Upper lobe of right lung (tissue), 1 donor: ENCODE measurements at regions not wholly inside any gene's neighbourhood (a gene's known extent, or its start where the extent isn't known, plus 50 kb on each side); places are given as distances from the start of the nearest gene placed in this dataset.

Experiments used
- ATAC-seq: fragments of 200-7000 bp; cut with Tn5 transposase; one replicate; pipeline ENCODE4 v1.9.1; 2020; ENCODE audit warnings: mild to moderate bottlenecking, moderate library complexity
- DNase-seq: peaks from one replicate; pipeline ENCODE4 v3.0.0-alpha.2; 2020
- H3K27ac ChIP-seq: fragments of 200-600 bp; one replicate; pipeline ENCODE4 v1.8.0; 2022
- H3K27me3 ChIP-seq: fragments of 200-600 bp; one replicate; pipeline ENCODE4 v1.8.0; 2022; ENCODE audit warnings: mild to moderate bottlenecking
- H3K36me3 ChIP-seq: fragments of 200-600 bp; one replicate; pipeline ENCODE4 v1.8.0; 2022
- H3K4me1 ChIP-seq: fragments of 200-600 bp; one replicate; pipeline ENCODE4 v1.8.0; 2022
- H3K4me3 ChIP-seq: fragments of 200-600 bp; one replicate; pipeline ENCODE4 v1.8.0; 2022; ENCODE audit warnings: mild to moderate bottlenecking
- H3K9me3 ChIP-seq: fragments of 200-600 bp; one replicate; pipeline ENCODE4 v1.8.0; 2022
- CTCF ChIP-seq: fragments of 200-600 bp; IDR thresholded peaks from one replicate; pipeline ENCODE4 v1.8.0; 2022; ENCODE audit warnings: antibody characterized with exemption
- intact Hi-C: fragments of 100-400 bp; cut with DNase I; formaldehyde crosslinking; loops from one replicate; pipeline ENCODE4 v1.11.0; 2022
- donor health status: DM: no; HTN: yes; CAD: no; lungs with severe emphysema.

- H3K4me3 ChIP-seq = no peak overlapping the region
- TF ChIP-seq CTCF = no peak
- H3K27me3 ChIP-seq = no peaks in the 10 kb centered on the region
- H3K9me3 ChIP-seq = no peaks in the 10 kb centered on the region
- peaks cover 10% of the 10 kb centered on the region for H3K4me1 ChIP-seq
- DNase-seq (no peak), ATAC-seq (no peak)
- intact Hi-C loops = no loop called here
- peaks cover 12% of the 10 kb centered on the region for H3K36me3 ChIP-seq
- H3K27ac ChIP-seq = no peak overlapping the region
Observed at GRCh38 chr1:184824691-184825323, 70.1 kb upstream of the EDEM3 start.

- DNase-seq = no peak
- peaks cover 10% of the 10 kb centered on the region for H3K4me1 ChIP-seq
- H3K9me3 ChIP-seq = no peaks in the 10 kb centered on the region
- no peaks in the 10 kb centered on the region for H3K27me3 ChIP-seq
- intact Hi-C loops = no loop called here
- ATAC-seq = no peak
- no peak for TF ChIP-seq CTCF
- peaks cover 12% of the 10 kb centered on the region for H3K36me3 ChIP-seq
- H3K4me3 ChIP-seq = no peak overlapping the region
- no peak overlapping the region for H3K27ac ChIP-seq
Observed at GRCh38 chr1:184823080-184823479, 68.4 kb upstream of the EDEM3 start.

- Histone ChIP-seq H3K4me3 (no peak overlapping the region), H3K36me3 (peaks cover 12% of the 10 kb centered on the region), H3K27me3 (no peaks in the 10 kb centered on the region), H3K27ac (no peak overlapping the region), H3K4me1 (peaks cover 10% of the 10 kb centered on the region), H3K9me3 (no peaks in the 10 kb centered on the region)
- no peak for TF ChIP-seq CTCF
- no peak for DNase-seq
- no peak for ATAC-seq
- intact Hi-C loops = no loop called here
Observed at GRCh38 chr1:184822267-184822666, 67.6 kb upstream of the EDEM3 start.

- H3K9me3 ChIP-seq = no peaks in the 10 kb centered on the region
- H3K27me3 ChIP-seq = no peaks in the 10 kb centered on the region
- H3K4me1 ChIP-seq = peaks cover 10% of the 10 kb centered on the region
- ATAC-seq = no peak
- no peak overlapping the region for H3K4me3 ChIP-seq
- no peak for DNase-seq
- peaks cover 12% of the 10 kb centered on the region for H3K36me3 ChIP-seq
- intact Hi-C loops = no loop called here
- no peak overlapping the region for H3K27ac ChIP-seq
- no peak for TF ChIP-seq CTCF
Observed at GRCh38 chr1:184821658-184822057, 67.0 kb upstream of the EDEM3 start.

GRCh38 chr1:184820956-184821355, 66.3 kb upstream of the EDEM3 start:
- no peak for TF ChIP-seq CTCF
- Histone ChIP-seq H3K36me3 (peaks cover 12% of the 10 kb centered on the region), H3K27ac (no peak overlapping the region), H3K4me1 (peaks cover 8% of the 10 kb centered on the region), H3K27me3 (no peaks in the 10 kb centered on the region), H3K9me3 (no peaks in the 10 kb centered on the region), H3K4me3 (no peak overlapping the region)
- no peak for DNase-seq
- no peak for ATAC-seq
- intact Hi-C loops = no loop called here
